ENCODE measurements at regions not wholly inside any gene's neighbourhood (a gene's known extent, or its start where the extent isn't known, plus 50 kb on each side); places are given as distances from the start of the nearest gene placed in this dataset.

GRCh38 chr12:93050026-93050747, 121.1 kb upstream of the EEA1 start:
- TF ChIP-seq CTCF (conservative IDR thresholded peaks at IDR 0.05; ENCODE audit: low read length): no peak
- no peak for TF ChIP-seq EZH2phosphoT487 (IDR thresholded peaks at IDR 0.05; ENCODE audit: borderline replicate concordance, low read depth, low read length)

All from OCI-LY7 (cell line).